ENCODE measurements at regions not wholly inside any gene's neighbourhood (a gene's known extent, or its start where the extent isn't known, plus 50 kb on each side); places are given as distances from the start of the nearest gene placed in this dataset.

DNA sequence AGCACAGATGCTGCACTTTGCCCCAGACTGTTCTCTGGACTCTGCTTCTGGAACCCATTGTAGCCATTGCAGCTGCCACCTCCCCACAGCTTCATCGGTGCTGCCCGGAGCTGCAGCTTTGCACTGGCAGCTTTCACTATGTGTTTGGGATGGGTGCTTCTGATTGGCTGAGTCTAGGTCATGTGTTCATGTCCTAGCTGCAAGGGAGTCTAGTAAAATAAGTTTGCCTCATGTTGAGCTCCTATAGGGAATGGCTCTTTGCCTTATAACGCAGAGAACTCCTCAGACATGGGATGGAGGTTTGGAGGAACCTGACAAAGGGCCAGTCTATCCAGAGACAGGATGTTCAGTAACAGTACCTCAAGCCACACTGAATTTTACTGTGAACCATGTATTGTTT lies 268.0 kb downstream of the BMP7 start:
- TF ChIP-seq, protein P1, sequence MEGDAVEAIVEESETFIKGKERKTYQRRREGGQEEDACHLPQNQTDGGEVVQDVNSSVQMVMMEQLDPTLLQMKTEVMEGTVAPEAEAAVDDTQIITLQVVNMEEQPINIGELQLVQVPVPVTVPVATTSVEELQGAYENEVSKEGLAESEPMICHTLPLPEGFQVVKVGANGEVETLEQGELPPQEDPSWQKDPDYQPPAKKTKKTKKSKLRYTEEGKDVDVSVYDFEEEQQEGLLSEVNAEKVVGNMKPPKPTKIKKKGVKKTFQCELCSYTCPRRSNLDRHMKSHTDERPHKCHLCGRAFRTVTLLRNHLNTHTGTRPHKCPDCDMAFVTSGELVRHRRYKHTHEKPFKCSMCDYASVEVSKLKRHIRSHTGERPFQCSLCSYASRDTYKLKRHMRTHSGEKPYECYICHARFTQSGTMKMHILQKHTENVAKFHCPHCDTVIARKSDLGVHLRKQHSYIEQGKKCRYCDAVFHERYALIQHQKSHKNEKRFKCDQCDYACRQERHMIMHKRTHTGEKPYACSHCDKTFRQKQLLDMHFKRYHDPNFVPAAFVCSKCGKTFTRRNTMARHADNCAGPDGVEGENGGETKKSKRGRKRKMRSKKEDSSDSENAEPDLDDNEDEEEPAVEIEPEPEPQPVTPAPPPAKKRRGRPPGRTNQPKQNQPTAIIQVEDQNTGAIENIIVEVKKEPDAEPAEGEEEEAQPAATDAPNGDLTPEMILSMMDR (IDR thresholded peaks at IDR 0.05; ENCODE audit: borderline replicate concordance, insufficient read depth, low read depth, low read length), result no peak
- H3K4me3 ChIP-seq (ENCODE audit: low read depth, low read length), result no peak overlapping the region

DNA sequence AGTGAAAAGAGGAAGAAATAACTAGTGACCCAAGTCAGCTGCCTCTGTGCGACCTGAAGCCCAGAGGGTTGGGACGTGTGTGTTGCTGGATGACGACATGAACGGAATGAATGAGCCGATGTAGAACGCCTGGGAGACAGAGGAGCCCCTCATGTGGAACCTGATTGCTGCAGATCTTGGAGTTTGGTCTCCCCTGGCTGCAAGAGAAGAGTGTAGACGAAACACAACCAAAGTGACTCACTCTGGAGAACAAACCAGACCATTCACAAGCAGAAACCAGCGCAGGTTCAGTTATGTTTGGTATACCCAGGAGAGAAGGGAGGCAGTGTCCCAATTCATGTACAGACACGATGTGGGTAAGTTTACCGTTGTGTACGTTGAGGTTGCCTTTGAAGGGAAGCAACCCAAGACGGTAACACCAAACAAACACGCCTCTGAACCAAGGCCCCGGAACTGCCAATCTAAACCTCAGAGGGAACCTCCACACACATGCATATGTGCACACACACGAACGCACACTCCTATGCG lies 265.9 kb downstream of the BMP7 start:
- H3K4me3 ChIP-seq (ENCODE audit: low read depth, low read length), result no peak overlapping the region
- TF ChIP-seq, protein P1 (IDR thresholded peaks at IDR 0.05; ENCODE audit: borderline replicate concordance, insufficient read depth, low read depth, low read length), result no peak

DNA sequence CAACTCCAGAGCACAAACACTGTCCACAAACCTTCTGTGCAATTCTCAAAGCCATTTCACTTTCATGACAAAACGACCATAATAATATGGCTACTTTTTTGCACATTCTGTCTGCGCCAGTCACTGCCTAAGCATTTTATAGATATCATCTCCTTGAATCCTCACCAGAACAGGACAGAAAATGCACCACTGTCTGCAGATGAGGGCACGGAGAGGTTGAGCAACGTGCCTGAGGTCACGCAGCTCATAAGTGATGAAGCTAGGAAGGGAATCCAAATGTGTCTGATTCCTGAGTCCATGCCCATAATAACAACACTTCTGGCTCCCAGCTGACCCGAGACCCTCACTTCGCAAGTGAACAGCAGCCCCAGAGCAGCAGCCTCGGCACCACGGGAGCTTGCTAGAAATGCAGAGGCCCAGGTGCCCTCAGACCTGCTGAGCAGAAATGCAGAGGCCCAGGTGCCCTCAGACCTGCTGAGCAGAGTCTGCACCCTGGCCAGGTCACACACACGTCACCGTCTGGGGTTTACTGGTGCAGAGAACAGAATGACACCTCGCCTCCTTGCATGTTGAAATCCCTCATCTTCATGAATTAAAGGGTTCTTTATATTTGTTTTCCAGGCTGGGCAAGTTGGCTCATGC lies 265.2 kb downstream of the BMP7 start:
- no peak overlapping the region for H3K4me3 ChIP-seq (ENCODE audit: low read depth, low read length)
- TF ChIP-seq, protein P1 (IDR thresholded peaks at IDR 0.05; ENCODE audit: borderline replicate concordance, insufficient read depth, low read depth, low read length), result no peak

DNA sequence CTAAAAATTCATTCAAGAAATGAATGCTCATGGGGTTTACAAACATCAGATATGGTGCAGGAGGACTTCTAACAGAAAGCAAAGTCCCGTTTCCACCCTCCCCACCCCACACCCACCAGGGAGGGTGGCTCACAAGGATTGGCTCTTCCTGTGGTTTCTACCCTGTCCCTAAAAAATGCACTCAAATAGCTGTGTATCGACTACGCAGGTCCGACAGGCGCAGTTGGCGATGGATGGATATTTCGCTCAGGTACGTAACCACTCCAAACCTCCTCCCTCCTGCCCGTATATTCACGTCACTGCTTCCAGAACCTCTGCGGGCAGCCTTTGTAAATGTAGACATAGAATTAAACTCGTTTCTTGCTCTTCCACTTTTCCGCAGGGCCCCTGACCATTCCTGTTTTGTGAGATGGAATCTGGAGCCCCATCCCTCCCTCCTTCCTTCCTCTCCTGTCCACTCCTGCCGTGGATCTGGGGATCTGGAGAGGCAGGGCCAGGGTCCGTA lies 264.3 kb downstream of the BMP7 start:
- TF ChIP-seq, protein P1 (IDR thresholded peaks at IDR 0.05; ENCODE audit: borderline replicate concordance, insufficient read depth, low read depth, low read length), result no peak
- no peak overlapping the region for H3K4me3 ChIP-seq (ENCODE audit: low read depth, low read length)

DNA sequence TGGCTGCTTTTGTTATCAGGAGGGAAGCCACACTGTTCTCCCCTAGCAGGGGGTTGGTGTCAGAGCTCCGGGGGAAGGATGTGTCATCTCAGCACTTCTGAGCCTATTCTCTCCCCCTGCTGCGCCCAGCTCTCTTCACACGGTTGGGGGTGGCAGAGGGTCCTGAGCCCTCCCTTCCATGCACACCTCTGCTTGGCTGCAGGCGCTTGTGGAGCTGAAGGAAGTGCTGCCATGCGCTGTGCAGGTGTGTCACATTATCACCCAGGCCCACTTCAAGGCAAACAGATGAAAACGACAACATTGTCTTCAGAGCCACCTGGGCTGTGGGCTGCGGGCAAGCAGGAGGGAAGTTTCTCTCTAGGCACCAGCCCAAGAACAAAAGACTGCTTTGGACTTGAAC lies 263.4 kb downstream of the BMP7 start:
- no peak overlapping the region for H3K4me3 ChIP-seq (ENCODE audit: low read depth, low read length)
- TF ChIP-seq, protein P1 (IDR thresholded peaks at IDR 0.05; ENCODE audit: borderline replicate concordance, insufficient read depth, low read depth, low read length), result no peak

DNA sequence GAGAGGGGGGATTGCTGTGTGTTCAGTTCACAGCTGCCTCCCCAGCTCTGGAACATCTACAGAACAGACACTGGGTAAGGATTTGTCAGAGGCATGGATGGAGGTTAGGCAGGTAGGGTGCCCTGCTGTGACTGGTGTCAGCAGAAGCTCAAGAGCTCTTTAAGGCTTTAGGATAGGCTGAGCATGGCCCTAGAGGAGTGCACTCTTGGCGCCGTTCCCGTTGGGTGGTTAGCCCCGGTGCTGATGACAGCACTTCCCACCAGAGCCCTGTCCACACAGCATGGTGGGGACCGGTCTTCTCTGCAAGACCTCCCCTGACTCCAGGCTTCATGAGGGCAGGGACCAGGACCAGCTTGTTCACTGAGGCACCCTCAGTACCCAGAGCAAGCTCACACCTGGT lies 262.0 kb downstream of the BMP7 start:
- TF ChIP-seq, protein P1 (IDR thresholded peaks at IDR 0.05; ENCODE audit: borderline replicate concordance, insufficient read depth, low read depth, low read length), result no peak

More for the DNA sequence above, 262.0 kb downstream of the BMP7 start:
- no peak overlapping the region for H3K4me3 ChIP-seq (ENCODE audit: low read depth, low read length)
